Psoas muscle (tissue), 7 donors: ENCODE measurements at regions not wholly inside any gene's neighbourhood (a gene's known extent, or its start where the extent isn't known, plus 50 kb on each side); places are given as distances from the start of the nearest gene placed in this dataset.

Experiments
- ATAC-seq, 4 donors: fragments of 200-7000 bp; cut with Tn5 transposase; one replicate each; pipeline ENCODE4 v1.9.1; 2020; ENCODE audit warnings: moderate library complexity in 3 of 4, mild to moderate bottlenecking in 2 of 4
- DNase-seq, 2 donors: peaks; one replicate each; pipeline ENCODE4 v3.0.0-alpha.2; 2020
- H3K27ac ChIP-seq: fragments of 200-600 bp; one replicate; pipeline ENCODE4 v1.8.0; 2022
- H3K27me3 ChIP-seq, 3 donors: fragments of 200-600 bp in 1 of 3; one replicate each; pipeline versions ENCODE4 v1.6.1 to v1.8.0; 2013 to 2022; ENCODE audit warnings: low read length in 2 of 3, mild to moderate bottlenecking in 2 of 3, moderate library complexity in 1 of 3; ENCODE audit not compliant: insufficient read depth in 3 of 3
- H3K36me3 ChIP-seq, 2 donors: fragments of 200-600 bp in 1 of 2; one replicate each; pipeline versions ENCODE4 v1.6.1 to v1.8.0; 2013 to 2022; ENCODE audit warnings: low read depth in 1 of 2, mild to moderate bottlenecking in 1 of 2, moderate library complexity in 1 of 2; ENCODE audit not compliant: insufficient read depth in 1 of 2
- H3K4me1 ChIP-seq: fragments of 200-600 bp; one replicate; pipeline ENCODE4 v1.8.0; 2022
- H3K4me3 ChIP-seq: fragments of 200-600 bp; one replicate; pipeline ENCODE4 v1.8.0; 2022; ENCODE audit warnings: mild to moderate bottlenecking
- H3K9me3 ChIP-seq: fragments of 200-600 bp; one replicate; pipeline ENCODE4 v1.8.0; 2022
- WGBS, 3 donors: extraction: QIAGEN DNeasy Blood & Tissue Kit; methylation state at CpG; one replicate each; pipeline versions ENCODE4 v1.1.6 to v1.1.7; 2013; 5-methylcytosine and 5-hydroxymethylcytosine counted together
- intact Hi-C, 2 donors: fragments of 100-400 bp; cut with DNase I; formaldehyde crosslinking; loops; one replicate each; pipeline versions ENCODE4 v1.11.0 to v1.14.2; 2022
- TF ChIP-seq, protein P1 (sequence below): fragments of 200-600 bp; IDR thresholded peaks from one replicate; pipeline ENCODE4 v1.8.0; 2022; ENCODE audit warnings: antibody characterized with exemption
- donor health status: healthy with polysubstance abuse.
- donor health status: DM: no; HTN: no; CAD: no; lungs with moderate emphysema.
- donor health status: Bipolar disorder and iron deficiency.
- donor health status: healthy.
- donor health status: DM: yes; HTN: yes; CAD: no.
- donor health status: DM: no; HTN: no; CAD: no.
- donor health status: DM: yes; HTN: yes; CAD: no.

DNA sequence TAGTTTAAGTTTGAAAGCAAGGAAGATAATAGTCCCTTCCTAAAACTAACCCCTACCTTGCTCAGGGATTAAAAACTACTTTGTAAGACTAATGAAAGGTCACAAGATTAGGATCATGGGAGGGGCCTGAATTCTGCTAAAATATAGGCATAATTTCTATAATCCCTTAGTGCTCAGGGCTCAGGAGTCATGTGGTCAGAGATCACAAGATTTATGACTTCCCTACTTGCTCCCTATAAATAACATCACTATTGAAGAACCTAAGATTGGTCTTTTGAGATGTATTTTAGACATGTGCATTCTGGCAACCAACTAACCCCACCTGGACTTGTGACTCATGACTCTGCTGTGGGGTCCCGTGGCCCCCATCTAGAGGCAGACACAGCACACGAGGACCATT lies 81.1 kb downstream of the STMND1 start:
- ATAC-seq, result no peak
- peaks cover 8% of the 10 kb centered on the region for H3K4me1 ChIP-seq
- H3K4me3 ChIP-seq, result no peak overlapping the region
- no peaks in the 10 kb centered on the region for H3K9me3 ChIP-seq
- H3K36me3 ChIP-seq, result no peaks in the 10 kb centered on the region
- DNase-seq, result no peak
- intact Hi-C loops, result no loop called here
- WGBS, 3 donors, result 62 to 65% (median 63%) methylated on average over 2 of the region's 2 CpGs
- H3K27ac ChIP-seq, result no peak overlapping the region
- H3K27me3 ChIP-seq, result no peaks in the 10 kb centered on the region
- TF ChIP-seq, protein P1, sequence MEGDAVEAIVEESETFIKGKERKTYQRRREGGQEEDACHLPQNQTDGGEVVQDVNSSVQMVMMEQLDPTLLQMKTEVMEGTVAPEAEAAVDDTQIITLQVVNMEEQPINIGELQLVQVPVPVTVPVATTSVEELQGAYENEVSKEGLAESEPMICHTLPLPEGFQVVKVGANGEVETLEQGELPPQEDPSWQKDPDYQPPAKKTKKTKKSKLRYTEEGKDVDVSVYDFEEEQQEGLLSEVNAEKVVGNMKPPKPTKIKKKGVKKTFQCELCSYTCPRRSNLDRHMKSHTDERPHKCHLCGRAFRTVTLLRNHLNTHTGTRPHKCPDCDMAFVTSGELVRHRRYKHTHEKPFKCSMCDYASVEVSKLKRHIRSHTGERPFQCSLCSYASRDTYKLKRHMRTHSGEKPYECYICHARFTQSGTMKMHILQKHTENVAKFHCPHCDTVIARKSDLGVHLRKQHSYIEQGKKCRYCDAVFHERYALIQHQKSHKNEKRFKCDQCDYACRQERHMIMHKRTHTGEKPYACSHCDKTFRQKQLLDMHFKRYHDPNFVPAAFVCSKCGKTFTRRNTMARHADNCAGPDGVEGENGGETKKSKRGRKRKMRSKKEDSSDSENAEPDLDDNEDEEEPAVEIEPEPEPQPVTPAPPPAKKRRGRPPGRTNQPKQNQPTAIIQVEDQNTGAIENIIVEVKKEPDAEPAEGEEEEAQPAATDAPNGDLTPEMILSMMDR, result no peak

DNA sequence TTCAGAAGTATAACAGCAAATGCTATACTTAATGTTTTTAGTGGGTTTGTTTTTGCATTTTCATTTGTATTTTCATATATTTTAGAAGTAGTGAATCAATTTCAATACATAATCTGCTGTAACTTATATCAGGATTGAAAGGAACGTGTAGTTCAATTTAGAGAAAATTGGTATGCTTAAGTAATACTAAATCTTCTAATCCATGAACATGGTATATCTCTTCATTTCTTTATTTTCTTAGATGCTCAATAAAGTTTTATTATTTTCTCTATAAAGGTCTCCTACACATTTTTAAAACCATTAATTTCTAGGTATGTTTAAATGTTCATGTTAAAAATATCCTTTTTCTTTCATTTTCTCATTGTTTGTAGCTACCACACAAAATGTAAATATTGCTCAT lies 85.1 kb downstream of the STMND1 start:
- H3K4me1 ChIP-seq, result no peaks in the 10 kb centered on the region
- no peaks in the 10 kb centered on the region for H3K9me3 ChIP-seq
- no peak for ATAC-seq
- 85 to 95% (median 90%) methylated on average over 1 of the region's 1 CpG for WGBS, 3 donors
- H3K27me3 ChIP-seq, result no peaks in the 10 kb centered on the region
- H3K36me3 ChIP-seq, result no peaks in the 10 kb centered on the region
- DNase-seq, result no peak
- H3K4me3 ChIP-seq, result no peak overlapping the region
- intact Hi-C loops, result no loop called here
- H3K27ac ChIP-seq, result no peak overlapping the region
- TF ChIP-seq, protein P1, result no peak

DNA sequence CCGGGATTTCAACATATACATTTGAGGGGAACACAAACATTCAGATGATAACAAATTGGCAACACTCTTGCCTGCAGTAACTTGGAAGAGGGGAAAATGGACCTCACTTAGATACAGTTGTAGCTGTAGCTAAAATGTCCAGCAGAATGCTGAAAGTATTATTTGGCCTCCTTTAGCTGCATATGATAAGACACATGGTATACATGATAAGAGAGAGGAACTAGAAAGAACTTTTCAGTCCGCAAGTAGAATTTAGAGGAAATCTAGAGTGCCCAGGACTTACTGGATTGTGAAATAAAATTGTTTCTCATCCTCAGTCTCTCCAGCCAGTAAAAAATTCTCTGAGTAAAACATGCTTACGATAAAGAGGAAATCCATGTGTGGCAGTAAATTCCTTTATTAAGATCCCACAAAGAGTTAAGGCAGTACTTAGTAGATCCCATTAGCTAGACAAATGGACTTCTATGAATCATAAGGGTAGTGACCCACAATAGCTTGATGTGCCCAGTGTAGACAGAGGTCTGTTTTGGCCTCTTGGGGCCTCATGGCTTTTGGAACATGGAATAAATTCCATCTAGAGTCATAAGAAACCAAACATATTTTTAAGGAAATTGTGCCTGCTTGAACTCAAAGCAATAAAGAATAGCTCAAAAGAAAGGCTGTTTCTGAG lies 87.9 kb upstream of the RBM24 start:
- H3K27ac ChIP-seq, result peak overlapping the region; percentile 23
- no peak overlapping the region for H3K4me3 ChIP-seq
- no peaks in the 10 kb centered on the region for H3K27me3 ChIP-seq
- H3K36me3 ChIP-seq, result no peaks in the 10 kb centered on the region
- H3K4me1 ChIP-seq, result peaks cover 6% of the 10 kb centered on the region
- TF ChIP-seq, protein P1, result no peak
- ATAC-seq (no peak), DNase-seq (no peak)
- intact Hi-C loops, result no loop called here
- H3K9me3 ChIP-seq, result no peaks in the 10 kb centered on the region
- 83 to 87% (median 86%) methylated on average over 3 of the region's 3 CpGs for WGBS, 3 donors

DNA sequence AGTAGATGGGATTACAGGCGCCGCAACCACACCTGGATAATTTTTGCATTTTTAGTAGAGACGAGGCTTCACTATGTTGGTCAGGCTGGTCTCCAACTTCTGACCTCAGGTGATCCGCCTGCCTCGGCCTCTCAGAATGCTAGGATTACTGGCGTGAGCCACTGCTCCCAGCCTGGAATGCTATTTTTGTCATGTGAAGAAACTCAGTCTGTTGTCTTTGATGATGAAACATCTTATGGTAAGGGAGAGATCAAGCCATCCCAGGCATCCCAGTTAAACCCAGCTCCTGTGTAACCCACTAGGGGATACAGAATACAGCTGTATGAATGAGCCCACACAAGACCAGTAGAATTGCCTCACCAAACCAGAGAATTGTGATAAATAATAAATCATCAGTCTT lies 83.6 kb upstream of the RBM24 start:
- H3K36me3 ChIP-seq, result no peaks in the 10 kb centered on the region
- H3K27me3 ChIP-seq, result no peaks in the 10 kb centered on the region
- H3K4me3 ChIP-seq, result no peak overlapping the region
- H3K9me3 ChIP-seq, result no peaks in the 10 kb centered on the region
- intact Hi-C loops, result no loop called here
- TF ChIP-seq, protein P1, result no peak
- H3K27ac ChIP-seq, result peak overlapping the region; percentile 43
- ATAC-seq, result peak; percentile 60 to 80 (median 76)
- 51 to 69% (median 56%) methylated on average over 6 of the region's 6 CpGs for WGBS, 3 donors
- peaks cover 20% of the 10 kb centered on the region for H3K4me1 ChIP-seq
- DNase-seq, result peak in 1 of 2 donors; percentile 33

DNA sequence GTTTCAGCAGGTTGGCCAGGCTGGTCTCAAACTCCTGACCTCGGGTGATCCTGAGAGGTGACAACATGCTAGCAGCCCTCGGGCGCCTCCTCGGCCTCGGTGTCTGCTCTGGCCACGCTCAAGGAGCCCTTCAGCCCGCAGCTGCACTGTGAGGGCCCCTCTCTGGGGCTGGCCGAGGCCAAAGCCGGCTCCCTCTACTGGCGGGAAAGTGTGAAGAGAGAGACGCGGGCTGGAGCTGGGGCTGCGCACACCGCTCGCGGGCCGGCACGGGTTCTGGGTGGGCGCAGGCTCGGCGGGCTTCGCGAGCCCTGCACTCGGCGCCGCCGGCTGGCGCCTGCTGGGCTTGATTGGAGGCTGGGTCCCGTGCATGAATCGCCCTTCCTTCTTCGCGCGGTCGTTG lies 80.8 kb upstream of the RBM24 start:
- Histone ChIP-seq H3K4me3 (no peak overlapping the region), H3K27me3 (no peaks in the 10 kb centered on the region), H3K9me3 (no peaks in the 10 kb centered on the region), H3K4me1 (peaks cover 34% of the 10 kb centered on the region), H3K36me3 (no peaks in the 10 kb centered on the region), H3K27ac (peak overlapping the region; percentile 99)
- ATAC-seq (no peak), DNase-seq (no peak)
- intact Hi-C loops, result loop anchor here in 1 of 2 donors (10.0 kb wide), 1 partner anchor 184 kb away; no protein-coding TSS in a partner anchor
- TF ChIP-seq, protein P1, result no peak
- WGBS, 3 donors, result 64 to 65% (median 65%) methylated on average over 23 to 34 of the region's 34 CpGs
